ENCODE measurements at regions not wholly inside any gene's neighbourhood (a gene's known extent, or its start where the extent isn't known, plus 50 kb on each side); places are given as distances from the start of the nearest gene placed in this dataset.

GRCh38 chr12:66965621-66966020, 286.7 kb upstream of the GRIP1 start (continued):
- no peak for TF ChIP-seq ZNF367 (CRISPR knock-in tag; IDR thresholded peaks at IDR 0.05; ENCODE audit: borderline replicate concordance)

- WGBS (ENCODE audit: low lambda C conversion rate): 3% methylated on average over 5 of the region's 5 CpGs
Measured at GRCh38 chr12:66971816-66972215, 292.9 kb upstream of the GRIP1 start.

More at GRCh38 chr12:66971816-66972215, 292.9 kb upstream of the GRIP1 start:
- CTCF ChIA-PET (ENCODE audit: low intra/inter-chr PET ratio, low total read pairs): no interaction called here
- Histone ChIP-seq H3K4me3 (replicated peaks in 1 of 3; ENCODE audit: insufficient read depth in 1 of 3, low read depth in 2 of 3, low read length in 3 of 3) (no peak overlapping the region), H3K36me3 (replicated peaks in 1 of 2; ENCODE audit: control insufficient read depth in 1 of 2, insufficient read depth in 2 of 2, low read length in 2 of 2) (no peaks in the 10 kb centered on the region), H3K9me3 (ENCODE audit: low read length) (no peaks in the 10 kb centered on the region), H3K27ac (ENCODE audit: extremely low read length, insufficient read depth, low read length) (no peak overlapping the region), H3K4me1 (ENCODE audit: insufficient read depth, low read length) (no peaks in the 10 kb centered on the region), H3K4me2 (ENCODE audit: low read depth, low read length) (no peak overlapping the region), H3K79me2 (ENCODE audit: insufficient read depth, low read length) (no peaks in the 10 kb centered on the region), H3K9ac (ENCODE audit: insufficient read depth, low read depth, low read length) (no peak overlapping the region), H4K20me1 (ENCODE audit: insufficient read depth, low read length) (no peaks in the 10 kb centered on the region), H2AFZ (ENCODE audit: low read length) (no peak overlapping the region), H3K27me3 (ENCODE audit: control insufficient read depth in 1 of 2, insufficient read depth in 2 of 2, low read length in 2 of 2) (no peaks in the 10 kb centered on the region)
- intact Hi-C loops (cut with micrococcal nuclease; ENCODE audit: unreplicated experiment): no loop called here
- ATAC-seq (no peak), FAIRE-seq (no peak), DNase-seq (ENCODE audit: low spot score) (no peak)
- no TSS peak for BruUV-seq (replicated peaks)
- POLR2A ChIA-PET: no interaction called here
- in situ Hi-C loops (cut with HindIII; ENCODE audit: extremely low pct_ligation_motif_present, low pct_unique_long_range_greater_than_20kb): no loop called here
- TF ChIP-seq ZNF670 (CRISPR knock-in tag; IDR thresholded peaks at IDR 0.05; ENCODE audit: borderline replicate concordance): no peak
- no peak for TF ChIP-seq E2F2 (CRISPR knock-in tag; IDR thresholded peaks at IDR 0.05; ENCODE audit: borderline replicate concordance)
- TF ChIP-seq THAP7 (CRISPR knock-in tag; IDR thresholded peaks at IDR 0.05): no peak
- TF ChIP-seq HMG20B (CRISPR knock-in tag; conservative IDR thresholded peaks at IDR 0.05): no peak
- no peak for TF ChIP-seq ZNF414 (CRISPR knock-in tag; IDR thresholded peaks at IDR 0.05)
- TF ChIP-seq ZMYM2 (CRISPR knock-in tag; IDR thresholded peaks at IDR 0.05): no peak
- TF ChIP-seq SP5 (CRISPR knock-in tag; IDR thresholded peaks at IDR 0.05; ENCODE audit: borderline replicate concordance, low read depth): no peak
- TF ChIP-seq RBM22 (optimal IDR thresholded peaks at IDR 0.05; ENCODE audit: low read length): no peak
- no peak for TF ChIP-seq ZSCAN29 (CRISPR knock-in tag; conservative IDR thresholded peaks at IDR 0.05)
- TF ChIP-seq SRSF9 (IDR thresholded peaks at IDR 0.05; ENCODE audit: borderline replicate concordance, insufficient read depth, low read depth, low read length, poor library complexity, severe bottlenecking): no peak
- no peak for TF ChIP-seq ZNF496 (CRISPR knock-in tag; IDR thresholded peaks at IDR 0.05; ENCODE audit: insufficient replicate concordance)
- TF ChIP-seq SMAD3 (CRISPR knock-in tag; IDR thresholded peaks at IDR 0.05): no peak

Data from HepG2 (cell line).